HCT116 (cell line): ENCODE measurements at regions not wholly inside any gene's neighbourhood (a gene's known extent, or its start where the extent isn't known, plus 50 kb on each side); places are given as distances from the start of the nearest gene placed in this dataset.

Experiments used
- ATAC-seq: fragments of 200-7000 bp; cut with Tn5 transposase; 2 replicates; pipeline ENCODE4 v1.9.1; 2020; ENCODE audit warnings: mild to moderate bottlenecking, moderate library complexity
- BruUV-seq: library from RNA; stranded (reverse); fragments of 400-500 nt; replicated peaks from 2 replicates; lab custom pipeline; 2021; lab: Mats Ljungman, UMichigan
- CTCF ChIA-PET: fragments of 300-600 bp; sonication (Branson Sonifier 250); formaldehyde crosslinking; loops from one replicate; lab custom pipeline; 2021; ENCODE audit warnings: antibody characterized with exemption; lab: Charles Lee
- POLR2A ChIA-PET: fragments of 300-600, 350-600 bp; sonication (Branson Sonifier 250); formaldehyde crosslinking; loops from one replicate; lab custom pipeline; 2021; ENCODE audit warnings: antibody characterized with exemption; lab: Charles Lee
- RAD21 ChIA-PET, 2 experiments: fragments of 300-600 bp; sonication (Branson Sonifier 250); formaldehyde crosslinking; loops; one replicate each; lab custom pipeline; 2023; ENCODE audit warnings: low total read pairs in 2 of 2; ENCODE audit not compliant: uncharacterized antibody in 2 of 2, unreplicated experiment in 2 of 2, low non-redundant PET in 1 of 2; lab: Charles Lee
- DNase-seq: peaks from one replicate; pipeline ENCODE4 v3.0.0-alpha.2; 2010; ENCODE audit warnings: low read depth, low spot score
- H2AFZ ChIP-seq: fragments of 200-600 bp; shearing (Covaris generic), sonication (generic); 2 replicates; pipeline ENCODE4 v1.6.1; 2017; ENCODE audit warnings: low read depth, mixed run types, mixed read lengths, antibody characterized with exemption, low read length; ENCODE audit not compliant: poor library complexity, severe bottlenecking
- H3K27ac ChIP-seq: 2 replicates; pipeline ENCODE4 v1.5.1; 2012; ENCODE audit warnings: low read depth, low read length
- H3K27me3 ChIP-seq: fragments of 200-600 bp; sonication (generic); 2 replicates; pipeline ENCODE4 v1.6.1; 2016; ENCODE audit warnings: mixed run types, low read length, mixed read lengths; ENCODE audit not compliant: insufficient read depth
- H3K36me3 ChIP-seq, 2 experiments: fragments of 200-500 bp in 1 of 2; fragments of 200-600 bp in 1 of 2; sonication (Bioruptor generic) in 1 of 2; sonication (generic) in 1 of 2; 2 replicates each; pipeline versions ENCODE4 v1.5.1 to v1.6.1; 2014 to 2016; ENCODE audit warnings: low read length in 2 of 2, inconsistent platforms in 1 of 2, mixed read lengths in 1 of 2, mixed run types in 1 of 2; ENCODE audit not compliant: insufficient read depth in 2 of 2, control insufficient read depth in 1 of 2
- H3K4me1 ChIP-seq, 2 experiments: fragments of 200-600 bp in 1 of 2; sonication (generic) in 1 of 2; 2 replicates each; pipeline versions ENCODE4 v1.5.1 to v1.6.1; 2012 to 2017; ENCODE audit warnings: low read length in 2 of 2, inconsistent platforms in 1 of 2, mild to moderate bottlenecking in 1 of 2, mixed read lengths in 1 of 2, mixed run types in 1 of 2, moderate library complexity in 1 of 2; ENCODE audit not compliant: insufficient read depth in 2 of 2, control insufficient read depth in 1 of 2
- H3K4me2 ChIP-seq: fragments of 200-600 bp; sonication (generic); 2 replicates; pipeline ENCODE4 v1.6.1; 2017; ENCODE audit warnings: mixed run types, low read length, mixed read lengths
- H3K4me3 ChIP-seq, 2 experiments: fragments of 200-600 bp in 1 of 2; sonication (generic) in 1 of 2; replicated peaks in 1 of 2; 2 replicates each; pipeline ENCODE4 v1.5.1; 2011 to 2016; ENCODE audit warnings: low read length in 2 of 2, control low read depth in 1 of 2, low read depth in 1 of 2, mild to moderate bottlenecking in 1 of 2, mixed read lengths in 1 of 2, mixed run types in 1 of 2
- H3K79me2 ChIP-seq: fragments of 200-600 bp; sonication (generic); 2 replicates; pipeline ENCODE4 v1.6.1; 2017; ENCODE audit warnings: mild to moderate bottlenecking, mixed run types, low read length, moderate library complexity, mixed read lengths; ENCODE audit not compliant: insufficient read depth
- H3K9ac ChIP-seq: fragments of 200-600 bp; sonication (generic); 2 replicates; pipeline ENCODE4 v1.6.1; 2016; ENCODE audit warnings: low read length, mixed read lengths
- H3K9me2 ChIP-seq: fragments of 200-600 bp; sonication (generic), shearing (Covaris generic); 2 replicates; pipeline ENCODE4 v1.6.1; 2017; ENCODE audit warnings: mixed run types, mild to moderate bottlenecking, moderate library complexity; ENCODE audit not compliant: insufficient read depth
- H3K9me3 ChIP-seq, 2 experiments: fragments of 200-500 bp in 1 of 2; fragments of 200-600 bp in 1 of 2; sonication (Bioruptor generic) in 1 of 2; sonication (generic) in 1 of 2; 2 replicates each; pipeline ENCODE4 v1.6.1; 2014 to 2017; ENCODE audit warnings: low read length in 2 of 2, mixed read lengths in 2 of 2, inconsistent platforms in 1 of 2, low read depth in 1 of 2, mild to moderate bottlenecking in 1 of 2, mixed run types in 1 of 2, moderate library complexity in 1 of 2; ENCODE audit not compliant: control insufficient read depth in 1 of 2, insufficient read depth in 1 of 2
- H4K20me1 ChIP-seq: fragments of 200-600 bp; sonication (generic), shearing (Covaris generic); 2 replicates; pipeline ENCODE4 v1.6.1; 2017; ENCODE audit warnings: mixed run types, mild to moderate bottlenecking, moderate library complexity; ENCODE audit not compliant: insufficient read depth
- ATF3 ChIP-seq: IDR thresholded peaks from 2 replicates; pipeline ENCODE4 v1.6.1; 2012
- CEBPB ChIP-seq: IDR thresholded peaks from 2 replicates; pipeline ENCODE4 v1.6.1; 2012; ENCODE audit warnings: low read depth
- ELF1 ChIP-seq: IDR thresholded peaks from 2 replicates; pipeline ENCODE4 v1.6.1; 2012; ENCODE audit warnings: low read depth, borderline replicate concordance
- EZH2phosphoT487 ChIP-seq: fragments of 200-600 bp; IDR thresholded peaks from 2 replicates; pipeline ENCODE4 v1.6.1; 2018; ENCODE audit warnings: antibody characterized with exemption, borderline replicate concordance
- FOSL1 ChIP-seq: IDR thresholded peaks from 2 replicates; pipeline ENCODE4 v1.6.1; 2012; ENCODE audit warnings: low read depth
- RAD21 ChIP-seq: IDR thresholded peaks from 2 replicates; pipeline ENCODE4 v1.6.1; 2012; ENCODE audit warnings: low read depth, mild to moderate bottlenecking
- REST ChIP-seq: IDR thresholded peaks from 2 replicates; pipeline ENCODE4 v1.6.1; 2012; ENCODE audit warnings: low read depth
- SRF ChIP-seq: IDR thresholded peaks from 2 replicates; pipeline ENCODE4 v1.6.1; 2012; ENCODE audit warnings: low read depth
- TCF7L2 ChIP-seq: IDR thresholded peaks from 2 replicates; pipeline ENCODE4 v1.7.0; 2011; ENCODE audit warnings: borderline replicate concordance, inconsistent platforms; ENCODE audit not compliant: insufficient read depth, insufficient read length; ENCODE audit errors: extremely low read depth
- ZNF274 ChIP-seq: fragments of 200-500 bp; sonication (Bioruptor generic); IDR thresholded peaks from 2 replicates; pipeline ENCODE4 v1.6.1; 2014; ENCODE audit warnings: mild to moderate bottlenecking, low read depth, low read length, inconsistent platforms
- intact Hi-C: fragments of 100-400 bp; cut with micrococcal nuclease; formaldehyde crosslinking; loops from 2 replicates; pipeline ENCODE4 v1.10.0; 2022

GRCh38 chr18:61967252-61967891 lies 74.6 kb upstream of the RNF152 start (continued):
- TF ChIP-seq ZNF274 (no peak), ELF1 (no peak), EZH2phosphoT487 (no peak), CEBPB (no peak)

- no TSS peak for BruUV-seq
- no peak for ATAC-seq
These were observed 72.5 kb upstream of the RNF152 start for GRCh38 chr18:61965311-61965710.

GRCh38 chr18:61964616-61965015 lies 71.8 kb upstream of the RNF152 start:
- H3K9ac ChIP-seq, result no peak overlapping the region
- H3K27ac ChIP-seq, result no peak overlapping the region
- ChIA-PET CTCF (no interaction called here), RAD21 (no interaction called here), POLR2A (no interaction called here)
- intact Hi-C loops, result no loop called here
- BruUV-seq, result no TSS peak
- no peaks in the 10 kb centered on the region for H4K20me1 ChIP-seq
- H2AFZ ChIP-seq, result no peak overlapping the region
- H3K9me2 ChIP-seq, result no peaks in the 10 kb centered on the region
- no peaks in the 10 kb centered on the region; a peak in 1 of 4 replicates for H3K36me3 ChIP-seq
- TF ChIP-seq REST (no peak), SRF (no peak), ATF3 (no peak)
- no peak for DNase-seq
- H3K4me1 ChIP-seq, result no peaks in the 10 kb centered on the region
- no peak for ATAC-seq
- H3K79me2 ChIP-seq, result no peaks in the 10 kb centered on the region
- no peaks in the 10 kb centered on the region for H3K27me3 ChIP-seq
- H3K4me2 ChIP-seq, result no peak overlapping the region
- H3K9me3 ChIP-seq, result no peaks in the 10 kb centered on the region
- H3K4me3 ChIP-seq, result no peak overlapping the region

More at GRCh38 chr18:61965311-61965710, 72.5 kb upstream of the RNF152 start:
- ChIA-PET POLR2A (no interaction called here), CTCF (no interaction called here), RAD21 (no interaction called here)
- Histone ChIP-seq H2AFZ (no peak overlapping the region), H3K9me2 (no peaks in the 10 kb centered on the region), H3K27me3 (no peaks in the 10 kb centered on the region), H3K4me2 (no peak overlapping the region), H3K4me1 (no peaks in the 10 kb centered on the region), H4K20me1 (no peaks in the 10 kb centered on the region), H3K4me3 (no peak overlapping the region), H3K9ac (no peak overlapping the region), H3K9me3 (no peaks in the 10 kb centered on the region), H3K27ac (no peak overlapping the region), H3K79me2 (no peaks in the 10 kb centered on the region), H3K36me3 (no peaks in the 10 kb centered on the region; a peak in 1 of 4 replicates)
- intact Hi-C loops, result no loop called here
- no peak for DNase-seq
- TF ChIP-seq FOSL1 (no peak), RAD21 (no peak), SRF (no peak), TCF7L2 (no peak)
